ENCODE measurements at regions not wholly inside any gene's neighbourhood (a gene's known extent, or its start where the extent isn't known, plus 50 kb on each side); places are given as distances from the start of the nearest gene placed in this dataset.

GRCh38 chr7:153392726-153393125 is 633.2 kb downstream of the ACTR3B start:
- no peaks in the 10 kb centered on the region for H3K36me3 ChIP-seq
- no peaks in the 10 kb centered on the region for H3K27me3 ChIP-seq
- TF ChIP-seq EZH2phosphoT487 (IDR thresholded peaks at IDR 0.05), result no peak
- no peak for TF ChIP-seq CTCF (IDR thresholded peaks at IDR 0.05)
- TF ChIP-seq EZH2 (IDR thresholded peaks at IDR 0.05), result no peak
- no peak overlapping the region for H3K4me3 Mint-ChIP-seq
- no peak overlapping the region for H3K4me3 ChIP-seq
- H3K9me3 Mint-ChIP-seq, result peaks cover 61% of the 10 kb centered on the region
- peaks cover 28% of the 10 kb centered on the region for H3K9me3 ChIP-seq (ENCODE audit: low read depth)
- H3K4me1 ChIP-seq, result no peaks in the 10 kb centered on the region
- no peak overlapping the region for H2AFZ ChIP-seq (replicated peaks)
- no peak overlapping the region for H3K9ac ChIP-seq
- H3K27me3 Mint-ChIP-seq (ENCODE audit: insufficient read depth, low read depth), result peaks cover 3% of the 10 kb centered on the region
- no peak overlapping the region for H3K4me2 ChIP-seq
- no peak overlapping the region for H3K27ac Mint-ChIP-seq
- no peaks in the 10 kb centered on the region for H3F3A ChIP-seq (ENCODE audit: low read depth)
- no peaks in the 10 kb centered on the region for H4K20me1 ChIP-seq (ENCODE audit: low read depth)
- H3K4me1 Mint-ChIP-seq, result no peaks in the 10 kb centered on the region
- no peaks in the 10 kb centered on the region for H3K36me3 Mint-ChIP-seq
- H3K27ac ChIP-seq, result no peak overlapping the region
- H3K79me2 ChIP-seq (ENCODE audit: low read depth), result no peaks in the 10 kb centered on the region
- DNase-seq (ENCODE audit: low spot score), result no peak

GRCh38 chr7:153393666-153394065 is 634.1 kb downstream of the ACTR3B start:
- Histone ChIP-seq H3K27me3 (no peaks in the 10 kb centered on the region), H3K4me2 (no peak overlapping the region), H3K79me2 (ENCODE audit: low read depth) (no peaks in the 10 kb centered on the region), H3K27ac (no peak overlapping the region), H3K9me3 (ENCODE audit: low read depth) (peaks cover 28% of the 10 kb centered on the region), H3K9ac (no peak overlapping the region), H2AFZ (replicated peaks) (no peak overlapping the region), H4K20me1 (ENCODE audit: low read depth) (no peaks in the 10 kb centered on the region), H3K4me3 (no peak overlapping the region), H3F3A (ENCODE audit: low read depth) (no peaks in the 10 kb centered on the region), H3K36me3 (no peaks in the 10 kb centered on the region), H3K4me1 (no peaks in the 10 kb centered on the region)
- Mint-ChIP-seq H3K27ac (no peak overlapping the region), H3K36me3 (no peaks in the 10 kb centered on the region), H3K4me1 (no peaks in the 10 kb centered on the region), H3K27me3 (ENCODE audit: insufficient read depth, low read depth) (peaks cover 3% of the 10 kb centered on the region), H3K9me3 (peaks cover 59% of the 10 kb centered on the region), H3K4me3 (no peak overlapping the region)
- peak; percentile 5 for DNase-seq (ENCODE audit: low spot score)
- no peak for TF ChIP-seq EZH2phosphoT487 (IDR thresholded peaks at IDR 0.05)
- no peak for TF ChIP-seq CTCF (IDR thresholded peaks at IDR 0.05)
- no peak for TF ChIP-seq EZH2 (IDR thresholded peaks at IDR 0.05)

GRCh38 chr7:153396475-153396874 is 636.9 kb downstream of the ACTR3B start:
- no peaks in the 10 kb centered on the region for H3K36me3 Mint-ChIP-seq
- H3K4me3 Mint-ChIP-seq, result no peak overlapping the region
- TF ChIP-seq EZH2phosphoT487 (IDR thresholded peaks at IDR 0.05) (no peak), EZH2 (IDR thresholded peaks at IDR 0.05) (no peak), CTCF (IDR thresholded peaks at IDR 0.05) (no peak)
- H3K9me3 Mint-ChIP-seq, result peaks cover 36% of the 10 kb centered on the region
- no peak overlapping the region for H2AFZ ChIP-seq (replicated peaks)
- no peak overlapping the region for H3K4me2 ChIP-seq
- H3K27me3 Mint-ChIP-seq (ENCODE audit: insufficient read depth, low read depth), result peaks cover 3% of the 10 kb centered on the region
- H3K27me3 ChIP-seq, result no peaks in the 10 kb centered on the region
- no peak overlapping the region for H3K9ac ChIP-seq
- DNase-seq (ENCODE audit: low spot score), result no peak
- no peaks in the 10 kb centered on the region for H3K4me1 Mint-ChIP-seq
- no peak overlapping the region for H3K27ac ChIP-seq
- H3K4me3 ChIP-seq, result no peak overlapping the region
- no peaks in the 10 kb centered on the region for H3K36me3 ChIP-seq
- no peaks in the 10 kb centered on the region for H3F3A ChIP-seq (ENCODE audit: low read depth)
- no peaks in the 10 kb centered on the region for H4K20me1 ChIP-seq (ENCODE audit: low read depth)
- no peak overlapping the region for H3K27ac Mint-ChIP-seq
- no peaks in the 10 kb centered on the region for H3K4me1 ChIP-seq
- H3K9me3 ChIP-seq (ENCODE audit: low read depth), result peaks cover 28% of the 10 kb centered on the region
- H3K79me2 ChIP-seq (ENCODE audit: low read depth), result no peaks in the 10 kb centered on the region

Data from neural progenitor cell (in vitro differentiated cells).